Left ventricle myocardium inferior (tissue), 1 donor: ENCODE measurements at regions not wholly inside any gene's neighbourhood (a gene's known extent, or its start where the extent isn't known, plus 50 kb on each side); places are given as distances from the start of the nearest gene placed in this dataset.

Source experiments
- DNase-seq: peaks from one replicate; pipeline ENCODE4 v3.0.0-alpha.2; 2020
- H3K27ac ChIP-seq: fragments of 200-600 bp; replicated peaks from 2 replicates; pipeline ENCODE4 v1.8.0; 2021
- H3K27me3 ChIP-seq: fragments of 200-600 bp; 2 replicates; pipeline ENCODE4 v1.8.0; 2021; ENCODE audit warnings: low read depth
- H3K36me3 ChIP-seq: fragments of 200-600 bp; 2 replicates; pipeline ENCODE4 v1.8.0; 2021
- H3K4me1 ChIP-seq: fragments of 200-600 bp; 2 replicates; pipeline ENCODE4 v1.8.0; 2021
- H3K4me3 ChIP-seq: fragments of 200-600 bp; 2 replicates; pipeline ENCODE4 v1.8.0; 2021; ENCODE audit warnings: mild to moderate bottlenecking, moderate library complexity
- H3K9me3 ChIP-seq: fragments of 200-600 bp; replicated peaks from 2 replicates; pipeline ENCODE4 v1.8.0; 2021
- CTCF ChIP-seq: fragments of 200-600 bp; IDR thresholded peaks from 2 replicates; pipeline ENCODE4 v1.8.0; 2021; ENCODE audit warnings: antibody characterized with exemption, mild to moderate bottlenecking, borderline replicate concordance
- intact Hi-C: fragments of 100-400 bp; cut with micrococcal nuclease; formaldehyde crosslinking; loops from one replicate; pipeline ENCODE4 v1.11.0; 2022
- donor health status: DM: no; HTN: yes; CAD: no; lungs with severe emphysema.

- intact Hi-C loops, result no loop called here
- Histone ChIP-seq H3K9me3 (no peaks in the 10 kb centered on the region), H3K27me3 (peaks cover 10% of the 10 kb centered on the region), H3K4me1 (no peaks in the 10 kb centered on the region), H3K36me3 (no peaks in the 10 kb centered on the region), H3K4me3 (no peak overlapping the region), H3K27ac (no peak overlapping the region)
- no peak for TF ChIP-seq CTCF
- DNase-seq, result no peak
Measured at GRCh38 chr15:38748710-38749109, 184.1 kb upstream of the RASGRP1 start.

GRCh38 chr15:38750786-38751185 is 186.2 kb upstream of the RASGRP1 start:
- no peak for TF ChIP-seq CTCF
- Histone ChIP-seq H3K27ac (no peak overlapping the region), H3K36me3 (no peaks in the 10 kb centered on the region), H3K4me1 (no peaks in the 10 kb centered on the region), H3K9me3 (no peaks in the 10 kb centered on the region), H3K27me3 (peaks cover 22% of the 10 kb centered on the region), H3K4me3 (no peak overlapping the region)
- intact Hi-C loops, result no loop called here
- DNase-seq, result no peak

GRCh38 chr15:38755718-38756117 is 191.1 kb upstream of the RASGRP1 start:
- no peak for TF ChIP-seq CTCF
- Histone ChIP-seq H3K36me3 (no peaks in the 10 kb centered on the region), H3K27ac (no peak overlapping the region), H3K9me3 (no peaks in the 10 kb centered on the region), H3K27me3 (peaks cover 31% of the 10 kb centered on the region), H3K4me1 (no peaks in the 10 kb centered on the region), H3K4me3 (no peak overlapping the region)
- intact Hi-C loops, result no loop called here
- no peak for DNase-seq

- H3K36me3 ChIP-seq, result no peaks in the 10 kb centered on the region
- DNase-seq, result no peak
- no peaks in the 10 kb centered on the region for H3K4me1 ChIP-seq
- intact Hi-C loops, result no loop called here
- no peak for TF ChIP-seq CTCF
- H3K27me3 ChIP-seq, result peaks cover 31% of the 10 kb centered on the region
- no peak overlapping the region for H3K4me3 ChIP-seq
- no peak overlapping the region for H3K27ac ChIP-seq
- no peaks in the 10 kb centered on the region for H3K9me3 ChIP-seq
Measured at GRCh38 chr15:38756441-38756840, 191.8 kb upstream of the RASGRP1 start.

GRCh38 chr15:38758043-38758442 is 193.4 kb upstream of the RASGRP1 start:
- Histone ChIP-seq H3K27ac (no peak overlapping the region), H3K36me3 (no peaks in the 10 kb centered on the region), H3K4me3 (no peak overlapping the region), H3K27me3 (peaks cover 26% of the 10 kb centered on the region), H3K4me1 (no peaks in the 10 kb centered on the region), H3K9me3 (no peaks in the 10 kb centered on the region)
- DNase-seq, result no peak
- intact Hi-C loops, result no loop called here
- TF ChIP-seq CTCF, result no peak

GRCh38 chr15:38761681-38762080 is 197.1 kb upstream of the RASGRP1 start:
- no peak for TF ChIP-seq CTCF
- H3K4me3 ChIP-seq, result no peak overlapping the region
- no peaks in the 10 kb centered on the region for H3K36me3 ChIP-seq
- H3K4me1 ChIP-seq, result no peaks in the 10 kb centered on the region
- no peaks in the 10 kb centered on the region for H3K9me3 ChIP-seq
- DNase-seq, result no peak
- H3K27me3 ChIP-seq, result no peaks in the 10 kb centered on the region
- intact Hi-C loops, result no loop called here
- no peak overlapping the region for H3K27ac ChIP-seq
